ENCODE measurements at regions not wholly inside any gene's neighbourhood (a gene's known extent, or its start where the extent isn't known, plus 50 kb on each side); places are given as distances from the start of the nearest gene placed in this dataset.

DNA sequence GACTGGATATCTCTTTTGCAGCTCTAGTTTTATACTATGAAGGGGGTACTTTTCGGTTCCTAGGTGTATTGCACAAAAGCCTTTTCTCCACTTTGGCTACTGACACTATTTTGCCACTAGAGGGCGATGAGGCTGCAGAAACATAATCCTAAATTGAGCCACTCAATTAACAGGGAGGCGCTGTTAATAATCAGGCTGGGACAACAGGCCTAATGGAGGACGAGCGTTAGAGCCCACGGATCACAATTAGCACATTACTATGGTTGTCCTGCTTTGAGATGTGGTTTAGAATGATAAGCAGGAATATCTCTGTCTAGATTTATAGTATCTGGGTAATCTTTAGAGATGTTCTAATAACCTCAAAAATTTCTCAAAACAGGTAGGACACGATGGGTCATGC, 62.2 kb upstream of the PMAIP1 start:
- TF ChIP-seq JUND (IDR thresholded peaks at IDR 0.05) (no peak), POLR2A (IDR thresholded peaks at IDR 0.05; ENCODE audit: borderline replicate concordance, extremely low read depth, insufficient read depth, insufficient read length) (no peak), ZFX (IDR thresholded peaks at IDR 0.05) (no peak), ZNF274 (IDR thresholded peaks at IDR 0.05; ENCODE audit: low read depth, low read length) (no peak)
- TF ChIP-seq, protein P1, sequence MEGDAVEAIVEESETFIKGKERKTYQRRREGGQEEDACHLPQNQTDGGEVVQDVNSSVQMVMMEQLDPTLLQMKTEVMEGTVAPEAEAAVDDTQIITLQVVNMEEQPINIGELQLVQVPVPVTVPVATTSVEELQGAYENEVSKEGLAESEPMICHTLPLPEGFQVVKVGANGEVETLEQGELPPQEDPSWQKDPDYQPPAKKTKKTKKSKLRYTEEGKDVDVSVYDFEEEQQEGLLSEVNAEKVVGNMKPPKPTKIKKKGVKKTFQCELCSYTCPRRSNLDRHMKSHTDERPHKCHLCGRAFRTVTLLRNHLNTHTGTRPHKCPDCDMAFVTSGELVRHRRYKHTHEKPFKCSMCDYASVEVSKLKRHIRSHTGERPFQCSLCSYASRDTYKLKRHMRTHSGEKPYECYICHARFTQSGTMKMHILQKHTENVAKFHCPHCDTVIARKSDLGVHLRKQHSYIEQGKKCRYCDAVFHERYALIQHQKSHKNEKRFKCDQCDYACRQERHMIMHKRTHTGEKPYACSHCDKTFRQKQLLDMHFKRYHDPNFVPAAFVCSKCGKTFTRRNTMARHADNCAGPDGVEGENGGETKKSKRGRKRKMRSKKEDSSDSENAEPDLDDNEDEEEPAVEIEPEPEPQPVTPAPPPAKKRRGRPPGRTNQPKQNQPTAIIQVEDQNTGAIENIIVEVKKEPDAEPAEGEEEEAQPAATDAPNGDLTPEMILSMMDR (IDR thresholded peaks at IDR 0.05 in 2 of 3, conservative IDR thresholded peaks at IDR 0.05 in 1 of 3; ENCODE audit: borderline replicate concordance in 1 of 3, insufficient read depth in 1 of 3, low read depth in 2 of 3, low read length in 2 of 3), result peak; percentile 84 to 98 (median 96)
